HEK293T (cell line): ENCODE measurements at regions not wholly inside any gene's neighbourhood (a gene's known extent, or its start where the extent isn't known, plus 50 kb on each side); places are given as distances from the start of the nearest gene placed in this dataset.

Source experiments
- CTCF ChIA-PET: fragments of 350-600 bp; formaldehyde crosslinking; extraction: SDS; loops from one replicate; lab custom pipeline; 2021; ENCODE audit warnings: antibody characterized with exemption, inconsistent platforms; lab: Yijun Ruan, JAX
- POLR2A ChIA-PET: fragments of 350-600 bp; formaldehyde crosslinking; extraction: SDS; loops from one replicate; lab custom pipeline; 2020; ENCODE audit warnings: antibody characterized with exemption, inconsistent platforms; lab: Yijun Ruan, JAX
- DNase-seq: peaks from one replicate; pipeline ENCODE4 v3.0.0; 2012; ENCODE audit warnings: mixed read lengths; ENCODE audit errors: extremely low spot score
- ARNT ChIP-seq: fragments of 450-650 bp; IDR thresholded peaks from 2 replicates; pipeline ENCODE4 v1.6.1; 2017; ENCODE audit warnings: mild to moderate bottlenecking
- BHLHE40 ChIP-seq: fragments of 450-650 bp; IDR thresholded peaks from 2 replicates; pipeline ENCODE4 v1.6.1; 2016; ENCODE audit warnings: mild to moderate bottlenecking, moderate library complexity, borderline replicate concordance
- CTBP1 ChIP-seq: fragments of 450-650 bp; IDR thresholded peaks from 2 replicates; pipeline ENCODE4 v1.6.1; 2016; ENCODE audit warnings: borderline replicate concordance
- ELF4 ChIP-seq: fragments of 450-650 bp; IDR thresholded peaks from 2 replicates; pipeline ENCODE4 v1.6.1; 2017; ENCODE audit warnings: antibody characterized with exemption
- FOXA1 ChIP-seq: fragments of 450-650 bp; IDR thresholded peaks from 2 replicates; pipeline ENCODE4 v1.6.1; 2016; ENCODE audit warnings: mild to moderate bottlenecking
- FOXK2 ChIP-seq: fragments of 450-650 bp; IDR thresholded peaks from 2 replicates; pipeline ENCODE4 v1.6.1; 2016; ENCODE audit warnings: mild to moderate bottlenecking
- FOXM1 ChIP-seq: fragments of 450-650 bp; IDR thresholded peaks from 2 replicates; pipeline ENCODE4 v1.6.1; 2017; ENCODE audit warnings: mild to moderate bottlenecking, borderline replicate concordance
- HDGF ChIP-seq: fragments of 450-650 bp; IDR thresholded peaks from 2 replicates; pipeline ENCODE4 v1.6.1; 2017; ENCODE audit warnings: antibody characterized with exemption, borderline replicate concordance
- L3MBTL2 ChIP-seq: fragments of 450-650 bp; conservative IDR thresholded peaks from 2 replicates; pipeline ENCODE4 v1.6.1; 2016; ENCODE audit warnings: mild to moderate bottlenecking
- LEF1 ChIP-seq: fragments of 450-650 bp; IDR thresholded peaks from 2 replicates; pipeline ENCODE4 v1.6.1; 2017; ENCODE audit warnings: mild to moderate bottlenecking, borderline replicate concordance
- NFRKB ChIP-seq: fragments of 450-650 bp; IDR thresholded peaks from 2 replicates; pipeline ENCODE4 v1.6.1; 2016; ENCODE audit warnings: mild to moderate bottlenecking, moderate library complexity
- SP1 ChIP-seq: fragments of 450-650 bp; IDR thresholded peaks from 2 replicates; pipeline ENCODE4 v1.6.1; 2017
- SUZ12 ChIP-seq: fragments of 450-650 bp; IDR thresholded peaks from 2 replicates; pipeline ENCODE4 v1.6.1; 2016; ENCODE audit warnings: mild to moderate bottlenecking
- TARDBP ChIP-seq: fragments of 450-650 bp; IDR thresholded peaks from 2 replicates; pipeline ENCODE4 v1.6.1; 2016
- ZNF384 ChIP-seq: fragments of 450-650 bp; IDR thresholded peaks from 2 replicates; pipeline ENCODE4 v1.6.1; 2016
- TF ChIP-seq, protein P1 (sequence below): fragments of 450-650 bp; IDR thresholded peaks from 2 replicates; pipeline ENCODE4 v1.6.1; 2016

DNA sequence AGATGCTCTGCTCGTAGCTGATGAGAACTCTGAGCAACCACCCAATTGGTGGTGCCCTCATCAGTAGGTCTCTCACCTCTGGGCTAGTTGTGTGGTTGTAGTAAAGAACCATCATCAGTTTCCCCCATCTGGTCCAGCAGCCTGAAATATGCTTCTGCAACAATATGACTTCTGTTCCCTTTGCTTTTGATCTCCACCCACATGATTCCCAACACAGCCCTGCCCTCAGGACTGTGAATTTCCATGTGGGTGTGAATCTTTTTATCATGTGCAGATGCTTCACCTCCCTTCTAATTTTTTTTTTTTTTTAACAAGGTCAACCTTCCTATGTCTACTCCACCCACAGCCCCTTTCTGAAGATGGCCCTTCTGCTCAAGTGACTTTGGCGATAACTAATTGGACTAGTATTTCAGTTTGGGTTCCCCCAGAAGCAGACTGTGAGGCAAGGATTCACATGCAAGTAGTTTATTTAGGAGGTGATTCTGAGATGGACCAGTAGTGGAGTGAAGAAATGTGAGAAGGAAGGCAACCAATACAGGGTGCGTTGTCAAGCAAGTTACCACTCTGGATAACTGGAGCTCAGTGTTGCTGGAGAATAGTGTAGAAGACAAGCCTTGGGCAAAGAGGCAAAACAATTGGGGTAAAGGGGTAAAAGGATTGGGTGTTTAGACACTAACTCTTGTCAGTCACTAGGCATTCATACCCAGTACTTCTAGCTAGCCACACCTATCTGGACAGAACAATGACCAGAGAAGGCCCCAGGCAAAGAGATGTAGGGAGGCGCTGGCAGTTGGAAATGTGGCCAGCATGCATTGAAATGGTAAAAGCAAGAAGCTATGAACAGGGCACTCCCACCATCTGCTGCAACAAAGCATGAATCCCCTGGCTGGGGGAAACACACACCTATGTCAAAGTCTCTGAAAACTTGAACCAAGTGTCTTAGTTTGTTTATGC lies 466.2 kb downstream of the BCOR start:
- DNase-seq = no peak
- CTCF ChIA-PET = no interaction called here
- TF ChIP-seq LEF1 (no peak), FOXA1 (no peak), ELF4 (no peak), ARNT (no peak), ZNF384 (no peak), FOXK2 (no peak), NFRKB (no peak), FOXM1 (no peak), L3MBTL2 (no peak), HDGF (no peak), SP1 (no peak), SUZ12 (no peak)
- TF ChIP-seq, protein P1, sequence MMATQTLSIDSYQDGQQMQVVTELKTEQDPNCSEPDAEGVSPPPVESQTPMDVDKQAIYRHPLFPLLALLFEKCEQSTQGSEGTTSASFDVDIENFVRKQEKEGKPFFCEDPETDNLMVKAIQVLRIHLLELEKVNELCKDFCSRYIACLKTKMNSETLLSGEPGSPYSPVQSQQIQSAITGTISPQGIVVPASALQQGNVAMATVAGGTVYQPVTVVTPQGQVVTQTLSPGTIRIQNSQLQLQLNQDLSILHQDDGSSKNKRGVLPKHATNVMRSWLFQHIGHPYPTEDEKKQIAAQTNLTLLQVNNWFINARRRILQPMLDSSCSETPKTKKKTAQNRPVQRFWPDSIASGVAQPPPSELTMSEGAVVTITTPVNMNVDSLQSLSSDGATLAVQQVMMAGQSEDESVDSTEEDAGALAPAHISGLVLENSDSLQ = no peak
- POLR2A ChIA-PET = no interaction called here

GRCh38 chrX:39633293-39633692 lies 464.5 kb downstream of the BCOR start:
- no peak for DNase-seq
- POLR2A ChIA-PET = no interaction called here
- TF ChIP-seq CTBP1 (no peak), FOXK2 (no peak), TARDBP (no peak), ZNF384 (no peak), ARNT (no peak), SUZ12 (no peak)
- CTCF ChIA-PET = no interaction called here

GRCh38 chrX:39636481-39636880 lies 461.3 kb downstream of the BCOR start:
- no peak for DNase-seq
- ChIA-PET CTCF (no interaction called here), POLR2A (no interaction called here)
- no peak for TF ChIP-seq TARDBP
- no peak for TF ChIP-seq FOXM1

- POLR2A ChIA-PET = no interaction called here
- CTCF ChIA-PET = no interaction called here
- no peak for DNase-seq
- TF ChIP-seq HDGF (no peak), CTBP1 (no peak), ZNF384 (no peak), ARNT (no peak), L3MBTL2 (no peak), FOXM1 (no peak), TARDBP (no peak), FOXA1 (no peak), SUZ12 (no peak), ELF4 (no peak), SP1 (no peak), LEF1 (no peak), NFRKB (no peak)
- TF ChIP-seq, protein P1 = no peak
Observed at GRCh38 chrX:39638526-39638925, 459.2 kb downstream of the BCOR start.

DNA sequence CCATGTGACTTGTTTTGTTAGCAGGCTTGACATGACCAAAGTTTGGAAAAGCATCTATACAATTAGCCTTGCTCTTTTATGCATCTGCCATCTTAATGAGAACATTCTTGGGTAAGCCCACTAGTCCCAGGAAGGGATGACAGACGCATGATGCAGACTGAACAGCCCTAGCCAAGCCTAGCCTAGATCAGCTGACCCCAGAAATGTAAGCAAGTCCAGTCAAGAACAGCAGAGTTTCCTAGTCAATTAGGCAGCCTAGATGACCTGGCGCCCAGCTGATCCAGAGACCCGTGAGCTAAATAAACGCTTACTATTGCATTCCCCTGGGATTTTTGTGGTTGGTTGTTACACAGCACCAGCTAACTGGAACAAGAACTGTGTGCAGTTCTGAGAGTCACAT lies 457.9 kb downstream of the BCOR start:
- ChIA-PET CTCF (no interaction called here), POLR2A (no interaction called here)
- TF ChIP-seq FOXM1 (no peak), ARNT (no peak), NFRKB (no peak), BHLHE40 (no peak), HDGF (no peak), CTBP1 (no peak), FOXA1 (no peak), LEF1 (no peak), FOXK2 (no peak), ZNF384 (no peak), SUZ12 (no peak), SP1 (no peak), TARDBP (no peak), L3MBTL2 (no peak), ELF4 (no peak)
- TF ChIP-seq, protein P1 = no peak
- DNase-seq = no peak

- ChIA-PET CTCF (no interaction called here), POLR2A (no interaction called here)
- TF ChIP-seq, protein P1 = no peak
- no peak for TF ChIP-seq NFRKB
- TF ChIP-seq FOXA1 = no peak
- no peak for TF ChIP-seq TARDBP
- DNase-seq = no peak
Observed at GRCh38 chrX:39640866-39641265, 456.9 kb downstream of the BCOR start.
